ENCODE measurements at regions not wholly inside any gene's neighbourhood (a gene's known extent, or its start where the extent isn't known, plus 50 kb on each side); places are given as distances from the start of the nearest gene placed in this dataset.

DNA sequence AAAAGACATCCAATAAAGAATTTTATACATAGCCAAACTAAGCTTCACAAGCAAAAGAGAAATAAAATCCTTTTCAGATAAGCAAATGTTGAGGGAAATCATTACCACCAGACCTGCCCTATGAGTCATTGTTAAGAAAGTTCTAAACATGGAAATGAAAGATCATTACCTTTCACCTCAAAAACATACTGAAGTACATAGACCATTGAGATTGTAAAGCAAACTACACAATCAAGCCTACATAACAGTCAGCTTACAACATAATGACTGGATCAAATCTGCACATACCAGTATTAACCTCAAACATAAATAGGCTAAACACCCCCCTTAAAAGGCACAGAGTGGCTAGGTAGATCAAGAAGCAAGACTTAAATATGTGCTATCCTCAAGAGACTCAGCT lies 501.0 kb upstream of the LUZP2 start:
- no peak for TF ChIP-seq EP300 (IDR thresholded peaks at IDR 0.05)
- TF ChIP-seq POLR2A (IDR thresholded peaks at IDR 0.05) = no peak
- TF ChIP-seq, protein P1, sequence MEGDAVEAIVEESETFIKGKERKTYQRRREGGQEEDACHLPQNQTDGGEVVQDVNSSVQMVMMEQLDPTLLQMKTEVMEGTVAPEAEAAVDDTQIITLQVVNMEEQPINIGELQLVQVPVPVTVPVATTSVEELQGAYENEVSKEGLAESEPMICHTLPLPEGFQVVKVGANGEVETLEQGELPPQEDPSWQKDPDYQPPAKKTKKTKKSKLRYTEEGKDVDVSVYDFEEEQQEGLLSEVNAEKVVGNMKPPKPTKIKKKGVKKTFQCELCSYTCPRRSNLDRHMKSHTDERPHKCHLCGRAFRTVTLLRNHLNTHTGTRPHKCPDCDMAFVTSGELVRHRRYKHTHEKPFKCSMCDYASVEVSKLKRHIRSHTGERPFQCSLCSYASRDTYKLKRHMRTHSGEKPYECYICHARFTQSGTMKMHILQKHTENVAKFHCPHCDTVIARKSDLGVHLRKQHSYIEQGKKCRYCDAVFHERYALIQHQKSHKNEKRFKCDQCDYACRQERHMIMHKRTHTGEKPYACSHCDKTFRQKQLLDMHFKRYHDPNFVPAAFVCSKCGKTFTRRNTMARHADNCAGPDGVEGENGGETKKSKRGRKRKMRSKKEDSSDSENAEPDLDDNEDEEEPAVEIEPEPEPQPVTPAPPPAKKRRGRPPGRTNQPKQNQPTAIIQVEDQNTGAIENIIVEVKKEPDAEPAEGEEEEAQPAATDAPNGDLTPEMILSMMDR (IDR thresholded peaks at IDR 0.05) = no peak
- TF ChIP-seq POLR2AphosphoS5 (IDR thresholded peaks at IDR 0.05) = no peak
- peak in 1 of 2 donors; percentile 42 for DNase-seq
- no peaks in the 10 kb centered on the region for H3K4me1 ChIP-seq
- intact Hi-C loops (cut with DNase I; ENCODE audit: low total_unique reads) = no loop called here
- H3K4me3 ChIP-seq = no peak overlapping the region
- peak overlapping the region in 1 of 5 donors; percentile 25 for H3K27ac ChIP-seq
- peaks cover 0 to 11% (median 0%) of the 10 kb centered on the region in 4 donors for H3K9me3 ChIP-seq
- H3K36me3 ChIP-seq = no peaks in the 10 kb centered on the region
- H3K27me3 ChIP-seq = no peaks in the 10 kb centered on the region

DNA sequence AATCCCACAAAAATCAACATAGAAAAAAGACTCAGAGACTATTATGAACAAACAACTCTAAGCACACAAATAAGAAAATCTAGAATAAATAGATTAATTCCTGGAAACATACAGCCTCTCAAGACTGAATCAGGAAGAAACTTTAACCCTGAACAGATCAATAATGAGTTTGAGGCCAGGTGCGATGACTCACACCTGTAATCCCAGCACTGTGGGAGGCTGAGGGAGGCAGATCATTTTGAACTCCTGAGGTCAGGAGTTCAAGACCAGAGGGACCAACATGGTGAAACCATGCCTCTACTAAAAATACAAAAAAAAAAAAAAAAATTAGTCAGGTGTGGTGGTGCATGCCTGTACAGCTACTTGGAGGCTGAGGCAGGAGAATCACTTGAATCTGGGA lies 499.5 kb upstream of the LUZP2 start:
- Histone ChIP-seq H3K9me3 (peaks cover 0 to 11% (median 0%) of the 10 kb centered on the region in 4 donors), H3K4me3 (no peak overlapping the region), H3K27me3 (no peaks in the 10 kb centered on the region), H3K4me1 (no peaks in the 10 kb centered on the region), H3K27ac (no peak overlapping the region), H3K36me3 (no peaks in the 10 kb centered on the region)
- no peak for DNase-seq
- TF ChIP-seq, protein P1 (IDR thresholded peaks at IDR 0.05) = no peak
- TF ChIP-seq EP300 (IDR thresholded peaks at IDR 0.05) = no peak
- TF ChIP-seq POLR2A (IDR thresholded peaks at IDR 0.05) = no peak
- no peak for TF ChIP-seq POLR2AphosphoS5 (IDR thresholded peaks at IDR 0.05)
- intact Hi-C loops (cut with DNase I; ENCODE audit: low total_unique reads) = no loop called here
- 73 to 96% (median 92%) methylated on average over 1 of the region's 1 CpG for WGBS, 5 donors

DNA sequence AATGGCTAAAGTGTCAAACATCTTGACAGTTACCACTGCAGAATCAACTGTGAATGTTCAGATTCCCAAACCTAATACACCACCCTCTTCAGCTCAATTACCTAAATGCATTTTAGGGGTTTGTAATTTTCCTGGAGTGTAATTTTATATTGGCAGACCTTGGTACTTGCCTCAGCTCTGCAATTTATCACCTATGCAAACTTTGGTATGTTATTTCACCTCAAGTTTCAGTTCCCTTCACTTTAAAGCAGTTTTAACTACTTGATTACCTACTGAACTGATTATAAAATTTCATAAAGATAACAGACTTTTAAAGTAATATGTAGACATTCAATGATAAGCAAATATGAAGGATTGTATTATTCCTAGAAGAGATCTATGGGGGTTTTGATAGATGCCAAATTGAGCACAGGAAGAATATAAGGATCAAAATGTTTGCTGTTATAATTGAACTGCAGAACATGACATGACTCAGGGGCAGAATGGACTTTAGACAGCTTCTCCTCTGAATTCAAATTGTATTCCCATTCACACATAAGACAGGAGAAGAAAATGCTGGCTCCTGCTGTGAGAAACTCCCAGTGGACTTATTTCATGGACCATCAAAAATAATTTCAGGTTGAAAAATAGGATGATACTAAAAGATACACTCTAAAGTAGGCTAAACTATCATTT lies 491.5 kb upstream of the LUZP2 start:
- H3K27ac ChIP-seq = no peak overlapping the region
- TF ChIP-seq, protein P1 (IDR thresholded peaks at IDR 0.05) = no peak
- TF ChIP-seq POLR2A (IDR thresholded peaks at IDR 0.05) (no peak), EP300 (IDR thresholded peaks at IDR 0.05) (no peak), POLR2AphosphoS5 (IDR thresholded peaks at IDR 0.05) (no peak)
- H3K27me3 ChIP-seq = no peaks in the 10 kb centered on the region
- H3K4me3 ChIP-seq = no peak overlapping the region
- no peaks in the 10 kb centered on the region for H3K4me1 ChIP-seq
- no peak for DNase-seq
- no peaks in the 10 kb centered on the region for H3K9me3 ChIP-seq
- intact Hi-C loops (cut with DNase I; ENCODE audit: low total_unique reads) = no loop called here
- H3K36me3 ChIP-seq = no peaks in the 10 kb centered on the region

DNA sequence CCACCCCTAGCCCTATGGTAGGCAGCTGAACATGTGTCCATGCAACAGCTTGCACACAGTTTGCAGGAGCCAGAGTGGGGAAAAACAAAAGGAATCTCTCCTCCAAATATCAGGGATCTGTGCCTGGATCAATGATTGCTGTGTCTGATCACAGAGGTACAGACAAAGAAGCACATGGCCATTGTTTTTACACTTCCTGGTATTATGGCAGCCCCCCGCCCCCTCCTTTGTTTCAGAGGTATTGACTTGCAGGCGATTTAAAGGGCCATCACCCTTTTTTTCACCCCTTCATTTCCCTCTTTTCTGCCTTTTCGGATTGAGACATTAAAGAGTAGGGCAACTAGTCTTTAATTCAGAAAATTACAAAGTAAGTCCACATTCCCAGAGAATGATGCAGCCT lies 453.0 kb upstream of the LUZP2 start:
- no peaks in the 10 kb centered on the region for H3K36me3 ChIP-seq
- no peak overlapping the region for H3K4me3 ChIP-seq
- DNase-seq = no peak
- no peak overlapping the region for H3K27ac ChIP-seq
- 63 to 90% (median 85%) methylated on average over 3 of the region's 3 CpGs for WGBS, 5 donors
- no peaks in the 10 kb centered on the region for H3K27me3 ChIP-seq
- no peaks in the 10 kb centered on the region for H3K4me1 ChIP-seq
- intact Hi-C loops (cut with DNase I; ENCODE audit: low total_unique reads) = no loop called here
- peaks cover 0 to 16% (median 7%) of the 10 kb centered on the region in 4 donors for H3K9me3 ChIP-seq
- no peak for TF ChIP-seq POLR2AphosphoS5 (IDR thresholded peaks at IDR 0.05)
- TF ChIP-seq EP300 (IDR thresholded peaks at IDR 0.05) = no peak
- TF ChIP-seq, protein P1 (IDR thresholded peaks at IDR 0.05) = no peak
- no peak for TF ChIP-seq POLR2A (IDR thresholded peaks at IDR 0.05)

All from stomach (tissue), 8 donors.